Astrocyte (in vitro differentiated cells and primary cell): ENCODE measurements at regions not wholly inside any gene's neighbourhood (a gene's known extent, or its start where the extent isn't known, plus 50 kb on each side); places are given as distances from the start of the nearest gene placed in this dataset.

Source experiments
- DNase-seq: peaks from one replicate; pipeline ENCODE4 v3.0.0-alpha.2; 2010; ENCODE audit warnings: low read depth
- FAIRE-seq: peaks from 2 replicates; lab custom pipeline; 2011; peaks lifted over from hg19 to GRCh38; lab: Jason Lieb, UNC
- H2AFZ ChIP-seq: 2 replicates; pipeline ENCODE4 v1.6.0; 2012; ENCODE audit warnings: low read depth, low read length, inconsistent platforms
- H3K27ac ChIP-seq: 2 replicates; pipeline ENCODE4 v1.5.1; 2011; ENCODE audit warnings: low read depth, low read length, inconsistent platforms
- H3K27me3 ChIP-seq: 2 replicates; pipeline ENCODE4 v1.6.0; 2011; ENCODE audit warnings: low read length, inconsistent platforms; ENCODE audit not compliant: insufficient read depth
- H3K36me3 ChIP-seq: 2 replicates; pipeline ENCODE4 v1.5.1; 2011; ENCODE audit warnings: low read length, inconsistent platforms; ENCODE audit not compliant: insufficient read depth
- H3K4me1 ChIP-seq: 2 replicates; pipeline ENCODE4 v1.5.1; 2011; ENCODE audit warnings: low read length, inconsistent platforms; ENCODE audit not compliant: insufficient read depth
- H3K4me2 ChIP-seq: 2 replicates; pipeline ENCODE4 v1.6.0; 2012; ENCODE audit warnings: low read length, inconsistent platforms
- H3K4me3 ChIP-seq: 2 replicates; pipeline ENCODE4 v1.5.1; 2011; ENCODE audit warnings: low read depth, mild to moderate bottlenecking, low read length, inconsistent platforms; ENCODE audit not compliant: insufficient read depth
- H3K79me2 ChIP-seq: 2 replicates; pipeline ENCODE4 v1.6.0; 2012; ENCODE audit warnings: mild to moderate bottlenecking, low read length, inconsistent platforms; ENCODE audit not compliant: insufficient read depth
- H3K9ac ChIP-seq: 2 replicates; pipeline ENCODE4 v1.6.0; 2012; ENCODE audit warnings: mild to moderate bottlenecking, low read length, inconsistent platforms
- H3K9me3 ChIP-seq: 2 replicates; pipeline ENCODE4 v1.5.1; 2012; ENCODE audit warnings: low read depth, mild to moderate bottlenecking, low read length, inconsistent platforms; ENCODE audit not compliant: insufficient read depth
- H4K20me1 ChIP-seq: 2 replicates; pipeline ENCODE4 v1.6.0; 2012; ENCODE audit warnings: low read length, inconsistent platforms; ENCODE audit not compliant: insufficient read depth
- H3K27ac Mint-ChIP-seq: one replicate; pipeline ENCODE4 v1.8.0; 2021; ENCODE audit warnings: mild to moderate bottlenecking, mixed read lengths; ENCODE audit not compliant: unreplicated experiment
- H3K27me3 Mint-ChIP-seq: one replicate; pipeline ENCODE4 v1.8.0; 2021; ENCODE audit warnings: low read depth, mixed read lengths; ENCODE audit not compliant: unreplicated experiment
- H3K36me3 Mint-ChIP-seq: one replicate; pipeline ENCODE4 v1.8.0; 2021; ENCODE audit warnings: low read depth, mixed read lengths; ENCODE audit not compliant: unreplicated experiment
- H3K4me1 Mint-ChIP-seq: one replicate; pipeline ENCODE4 v1.8.0; 2021; ENCODE audit warnings: low read depth, mixed read lengths; ENCODE audit not compliant: unreplicated experiment
- H3K4me3 Mint-ChIP-seq: one replicate; pipeline ENCODE4 v1.8.0; 2021; ENCODE audit warnings: mild to moderate bottlenecking, moderate library complexity, mixed read lengths; ENCODE audit not compliant: unreplicated experiment
- H3K9me3 Mint-ChIP-seq: one replicate; pipeline ENCODE4 v1.8.0; 2021; ENCODE audit warnings: mild to moderate bottlenecking, mixed read lengths; ENCODE audit not compliant: unreplicated experiment
- CTCF ChIP-seq: IDR thresholded peaks from 2 replicates; pipeline ENCODE4 v1.5.1; 2011; ENCODE audit warnings: low read depth, mild to moderate bottlenecking, inconsistent platforms, low read length, moderate library complexity; ENCODE audit not compliant: insufficient read depth
- EZH2 ChIP-seq: IDR thresholded peaks from 2 replicates; pipeline ENCODE4 v1.6.1; 2012; ENCODE audit warnings: mild to moderate bottlenecking, low read length, inconsistent platforms; ENCODE audit not compliant: insufficient read depth

GRCh38 chr2:163187995-163188655 is 349.6 kb upstream of the KCNH7 start:
- no peak overlapping the region for H3K4me3 Mint-ChIP-seq
- Histone ChIP-seq H3K79me2 (no peaks in the 10 kb centered on the region), H3K4me3 (no peak overlapping the region), H2AFZ (peak overlapping the region; percentile 43), H4K20me1 (no peaks in the 10 kb centered on the region), H3K4me1 (peaks cover 2% of the 10 kb centered on the region), H3K36me3 (no peaks in the 10 kb centered on the region), H3K27ac (no peak overlapping the region), H3K27me3 (no peaks in the 10 kb centered on the region), H3K4me2 (no peak overlapping the region), H3K9me3 (no peaks in the 10 kb centered on the region), H3K9ac (no peak overlapping the region)
- FAIRE-seq (no peak), DNase-seq (peak; percentile 13)
- no peaks in the 10 kb centered on the region for H3K27me3 Mint-ChIP-seq
- no peaks in the 10 kb centered on the region for H3K36me3 Mint-ChIP-seq
- peaks cover 7% of the 10 kb centered on the region for H3K4me1 Mint-ChIP-seq
- no peak for TF ChIP-seq EZH2
- no peak for TF ChIP-seq CTCF
- H3K27ac Mint-ChIP-seq: peak overlapping the region; percentile 23
- H3K9me3 Mint-ChIP-seq: no peaks in the 10 kb centered on the region

- Histone ChIP-seq H3K27ac (no peak overlapping the region), H3K4me1 (peaks cover 2% of the 10 kb centered on the region), H2AFZ (no peak overlapping the region), H3K9ac (no peak overlapping the region), H3K9me3 (no peaks in the 10 kb centered on the region), H3K4me2 (no peak overlapping the region), H3K27me3 (no peaks in the 10 kb centered on the region), H3K79me2 (no peaks in the 10 kb centered on the region), H3K36me3 (no peaks in the 10 kb centered on the region), H3K4me3 (no peak overlapping the region), H4K20me1 (no peaks in the 10 kb centered on the region)
- Mint-ChIP-seq H3K27me3 (no peaks in the 10 kb centered on the region), H3K4me3 (no peak overlapping the region), H3K27ac (no peak overlapping the region), H3K4me1 (peaks cover 7% of the 10 kb centered on the region), H3K36me3 (no peaks in the 10 kb centered on the region), H3K9me3 (no peaks in the 10 kb centered on the region)
- DNase-seq (no peak), FAIRE-seq (no peak)
- TF ChIP-seq EZH2 (no peak), CTCF (no peak)
Measured at GRCh38 chr2:163187119-163187518, 348.6 kb upstream of the KCNH7 start.

- FAIRE-seq: no peak
Measured at GRCh38 chr2:163185160-163185559, 346.6 kb upstream of the KCNH7 start.

More at GRCh38 chr2:163185160-163185559, 346.6 kb upstream of the KCNH7 start:
- no peak for DNase-seq
- H3K9me3 Mint-ChIP-seq: no peaks in the 10 kb centered on the region
- H4K20me1 ChIP-seq: no peaks in the 10 kb centered on the region
- H3K4me1 Mint-ChIP-seq: peaks cover 7% of the 10 kb centered on the region
- H3K36me3 Mint-ChIP-seq: no peaks in the 10 kb centered on the region
- no peak overlapping the region for H3K27ac Mint-ChIP-seq
- no peak overlapping the region for H3K4me2 ChIP-seq
- no peaks in the 10 kb centered on the region for H3K9me3 ChIP-seq
- H3K27ac ChIP-seq: no peak overlapping the region
- peaks cover 2% of the 10 kb centered on the region for H3K4me1 ChIP-seq
- no peak overlapping the region for H3K9ac ChIP-seq
- TF ChIP-seq CTCF (no peak), EZH2 (no peak)
- no peaks in the 10 kb centered on the region for H3K27me3 Mint-ChIP-seq
- H3K27me3 ChIP-seq: no peaks in the 10 kb centered on the region
- H3K36me3 ChIP-seq: no peaks in the 10 kb centered on the region
- no peak overlapping the region for H2AFZ ChIP-seq
- no peak overlapping the region for H3K4me3 Mint-ChIP-seq
- H3K79me2 ChIP-seq: no peaks in the 10 kb centered on the region
- H3K4me3 ChIP-seq: no peak overlapping the region
